HG03469 (cell line): ENCODE measurements at regions not wholly inside any gene's neighbourhood (a gene's known extent, or its start where the extent isn't known, plus 50 kb on each side); places are given as distances from the start of the nearest gene placed in this dataset.

Experiments used
- ATAC-seq: cut with Tn5 transposase; IDR thresholded peaks from one replicate; pipeline ENCODE4 v1.9.1; 2021; ENCODE audit warnings: mild to moderate bottlenecking, moderate library complexity, moderate number of reproducible peaks; ENCODE audit not compliant: unreplicated experiment

DNA sequence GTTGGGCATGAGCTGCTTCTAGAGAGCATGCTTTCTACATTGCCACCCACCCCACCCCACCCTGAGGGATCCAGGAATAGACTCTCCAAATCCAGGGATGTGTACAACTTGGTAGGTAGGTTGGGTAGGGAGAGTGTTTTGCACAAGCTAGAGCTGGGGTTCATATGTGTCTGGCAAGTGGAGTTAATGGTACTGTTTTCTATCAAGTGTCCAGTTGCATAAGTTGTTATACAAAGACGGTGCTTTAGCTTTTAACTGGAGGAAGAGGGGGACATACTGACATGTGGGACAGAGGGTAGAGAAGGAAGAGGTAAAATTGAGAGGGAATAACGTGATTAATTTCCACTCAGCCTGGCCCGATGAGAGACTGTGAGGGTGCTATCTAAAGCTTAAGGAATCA, 51.0 kb upstream of the TNC start:
- no peak for ATAC-seq

DNA sequence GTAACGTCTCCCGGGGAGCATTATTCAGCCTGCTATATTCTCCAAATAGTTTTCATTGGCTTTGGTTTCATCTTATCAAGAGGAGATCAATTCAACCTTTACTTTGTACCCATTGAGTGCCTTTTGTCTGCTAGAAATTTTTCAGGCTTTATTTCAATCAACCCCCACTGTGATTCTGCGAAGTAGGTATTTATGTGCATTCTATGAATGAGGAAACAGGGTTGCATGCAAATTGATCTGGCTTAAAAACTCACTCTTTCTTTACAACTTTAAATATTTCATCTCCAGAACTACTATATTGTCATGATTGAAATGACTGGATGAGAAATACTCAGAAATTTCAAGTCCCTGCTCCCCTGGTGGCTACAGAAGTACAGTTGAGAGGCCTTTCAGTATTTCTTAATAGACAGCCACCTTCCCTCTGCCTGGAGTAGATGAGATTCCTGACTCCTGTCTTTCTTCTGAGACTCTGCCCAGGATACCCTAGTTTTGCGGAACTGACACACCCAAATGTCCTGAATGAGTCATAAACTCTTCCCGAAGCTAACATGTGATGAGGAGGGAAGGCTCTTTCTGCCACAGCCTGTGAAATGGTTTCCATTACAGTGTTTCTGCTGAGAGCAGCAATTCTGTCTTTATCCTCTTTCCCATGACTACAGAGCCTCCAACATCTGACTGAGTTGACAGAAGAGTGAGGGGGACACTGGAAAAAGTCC, 52.6 kb upstream of the TNC start:
- ATAC-seq, result no peak

DNA sequence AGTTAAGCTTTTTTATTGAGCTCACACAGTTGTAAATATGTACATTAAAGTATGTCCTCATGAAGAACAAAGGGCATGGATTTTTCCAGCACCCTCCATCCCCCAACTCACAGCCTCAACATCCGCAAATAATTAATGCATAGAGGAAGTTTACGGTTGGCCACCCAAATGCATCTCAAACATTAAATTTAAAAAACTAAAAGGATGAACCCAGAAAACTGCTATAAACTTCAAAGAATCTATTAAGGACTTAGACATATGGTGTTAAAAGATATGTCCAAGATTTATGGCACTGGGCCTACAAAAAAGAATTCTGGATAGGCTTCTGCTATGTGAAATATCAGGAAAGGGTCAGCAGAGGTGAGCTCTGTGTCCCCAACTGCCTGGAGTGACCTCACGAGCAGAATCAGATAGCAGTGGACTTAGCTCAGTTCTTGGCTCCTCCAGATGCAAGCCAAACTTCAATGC, 54.0 kb upstream of the TNC start:
- no peak for ATAC-seq

DNA sequence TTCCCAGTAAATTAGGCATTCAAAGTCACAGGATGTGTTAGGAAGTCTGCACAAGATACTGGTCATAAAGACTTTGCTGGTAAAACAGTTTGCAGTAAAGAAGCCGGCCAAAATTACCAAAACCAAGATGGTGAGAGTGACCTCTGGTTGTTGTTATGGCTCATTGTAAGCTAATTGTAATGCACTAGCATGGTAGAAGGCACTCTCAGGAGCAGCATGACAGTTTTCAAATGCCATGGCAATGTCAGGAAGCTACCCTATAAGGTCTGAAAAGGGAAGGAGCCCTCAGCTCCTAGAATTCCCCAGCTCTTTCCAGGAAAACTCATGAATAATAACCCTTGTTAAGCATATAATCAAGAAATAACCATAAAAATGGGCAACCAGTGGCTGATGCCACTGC, 64.3 kb upstream of the TNC start:
- ATAC-seq, result no peak

DNA sequence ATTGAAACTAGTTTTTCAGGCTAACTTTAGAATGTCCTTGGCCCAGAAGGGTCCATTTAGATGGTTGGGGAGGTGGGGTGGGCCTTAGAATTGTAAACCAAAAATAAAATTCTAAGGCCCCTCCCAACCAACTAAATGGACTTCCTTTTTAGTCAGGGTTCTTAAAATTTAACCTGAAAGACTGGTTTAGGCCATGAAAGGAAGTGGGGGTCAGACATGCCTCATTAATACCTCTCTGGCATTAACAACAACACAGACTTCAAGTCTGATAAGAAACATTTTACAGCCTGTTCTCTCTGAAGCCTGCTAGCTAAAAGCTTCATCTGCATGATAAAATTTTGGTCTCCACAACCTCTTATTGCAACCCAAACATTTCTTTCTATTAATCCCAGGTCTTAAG, 65.5 kb upstream of the TNC start:
- ATAC-seq, result no peak

DNA sequence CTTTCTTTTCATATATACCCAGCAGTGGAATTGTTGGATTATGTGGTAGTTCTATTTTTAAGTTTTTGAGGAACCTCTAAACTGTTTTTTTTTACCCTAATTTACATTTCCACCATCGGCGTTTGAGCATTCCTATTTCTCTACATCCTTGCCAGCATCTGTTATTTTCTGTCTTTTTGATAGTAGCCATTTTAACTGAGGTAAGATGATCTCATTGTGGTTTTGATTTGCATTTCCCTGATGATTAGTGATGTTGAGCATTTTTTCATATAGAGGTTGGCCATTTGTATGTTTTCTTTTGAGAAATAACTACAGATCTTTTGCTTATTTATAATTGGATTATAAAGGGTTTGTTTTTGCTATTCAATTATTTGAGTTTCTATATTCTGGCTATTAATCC, 71.7 kb upstream of the TNC start:
- ATAC-seq, result no peak

DNA sequence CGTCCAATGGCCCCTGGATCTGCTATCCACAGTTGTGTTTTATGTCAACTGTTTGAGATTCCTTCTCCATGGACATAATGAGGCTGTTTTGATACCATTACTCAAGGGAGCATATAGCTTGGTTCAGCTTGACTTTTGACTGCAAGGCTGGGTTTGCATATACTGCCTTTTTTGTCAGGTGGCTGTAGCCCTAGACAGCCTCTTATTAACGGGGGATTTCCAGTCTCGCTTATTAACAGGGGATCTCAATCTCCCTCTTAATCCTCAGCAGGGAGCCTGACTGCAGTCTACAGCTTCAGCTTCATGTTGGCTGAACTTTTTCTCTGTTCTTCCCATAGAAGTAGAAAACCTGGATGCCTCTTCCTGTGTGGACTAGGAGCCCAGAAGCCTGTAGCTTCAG, 73.7 kb upstream of the TNC start:
- no peak for ATAC-seq

DNA sequence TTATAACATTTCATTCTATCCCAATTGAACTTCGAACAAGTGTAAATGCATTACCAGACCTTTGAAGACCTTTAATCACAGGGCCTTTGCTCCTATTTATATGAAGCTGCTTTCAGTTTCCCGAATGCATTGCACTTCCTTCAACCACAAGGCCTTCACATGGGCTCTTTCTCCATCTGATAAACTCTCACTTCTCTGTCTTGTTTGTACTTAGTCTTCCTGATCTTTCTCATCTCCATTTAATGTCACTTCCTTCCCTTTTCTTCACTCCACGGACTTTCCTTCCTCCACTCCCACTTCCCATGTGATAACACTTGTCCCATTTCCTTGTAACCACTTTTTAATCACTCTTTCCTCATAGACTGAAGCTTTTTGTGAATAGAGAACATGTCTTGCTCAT, 74.3 kb upstream of the TNC start:
- no peak for ATAC-seq

DNA sequence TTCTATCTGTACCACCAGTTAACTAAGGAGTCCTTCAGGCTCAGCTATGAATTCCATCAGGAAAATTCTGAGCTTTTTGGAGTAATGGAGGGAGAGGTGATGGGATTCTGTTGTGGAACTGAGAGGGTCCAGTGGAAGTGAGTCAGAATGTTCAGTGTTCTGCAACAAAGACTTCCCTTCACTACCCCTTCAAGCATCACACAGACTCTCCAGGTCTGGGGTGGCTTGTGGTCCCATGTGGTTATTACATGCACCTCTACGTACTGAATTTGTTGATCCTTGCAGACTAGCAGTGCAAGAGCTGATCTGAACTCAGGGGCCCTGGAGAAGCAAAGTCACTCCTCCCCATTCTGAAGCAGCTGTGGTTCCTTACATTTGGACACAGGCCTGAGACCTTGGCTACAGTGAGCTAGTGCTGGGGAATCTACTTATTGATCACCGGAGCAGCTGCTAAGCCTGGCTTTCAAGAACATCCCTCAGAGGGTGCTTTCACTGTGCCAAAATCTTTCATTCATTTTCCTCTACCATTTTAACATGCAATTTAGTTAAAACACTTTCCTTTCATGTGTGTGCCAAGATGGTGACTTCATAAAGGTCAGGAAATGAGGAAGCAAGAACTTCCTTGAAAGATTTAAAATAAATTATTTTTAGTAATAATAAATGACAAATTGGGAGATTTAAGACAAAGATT, 75.0 kb upstream of the TNC start:
- peak; percentile 73 for ATAC-seq

DNA sequence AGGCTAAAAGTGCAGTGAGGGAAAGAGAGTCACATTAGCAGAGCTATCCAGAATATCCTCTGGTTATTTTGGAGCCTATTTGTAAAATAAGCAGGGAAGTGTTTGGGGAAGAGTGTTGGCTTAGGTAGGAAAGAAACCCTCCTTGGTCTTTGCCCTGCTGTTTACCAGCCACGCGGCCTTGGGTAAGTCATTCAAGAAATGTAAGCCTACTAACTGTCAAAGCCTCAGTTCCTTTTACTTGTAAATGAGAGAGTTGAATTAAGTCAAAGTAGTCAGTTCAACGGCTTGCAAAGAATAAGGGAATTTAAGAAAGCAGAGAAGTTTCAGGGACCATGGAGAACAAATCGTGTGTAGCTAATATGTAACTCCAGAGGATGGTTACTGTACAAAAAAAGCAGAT, 75.8 kb upstream of the TNC start:
- no peak for ATAC-seq

DNA sequence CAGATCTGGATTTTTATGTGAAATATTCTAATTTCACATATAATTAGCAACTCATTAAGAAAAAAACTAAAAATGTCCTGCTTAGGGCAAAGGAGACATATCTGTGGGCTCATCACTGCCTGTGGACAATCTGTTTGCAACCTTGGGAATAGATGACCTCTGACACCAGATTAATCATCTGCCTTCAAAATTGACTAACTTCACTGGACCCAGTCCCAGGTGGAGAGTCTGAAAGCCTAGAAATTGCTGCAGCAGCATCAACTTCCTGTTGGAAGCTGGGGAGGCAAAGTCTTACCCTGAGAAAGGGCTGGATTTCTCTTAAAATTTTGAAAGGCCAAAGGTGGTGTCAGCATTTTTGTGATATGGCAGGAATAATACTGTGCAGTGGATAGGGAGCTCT, 76.3 kb upstream of the TNC start:
- no peak for ATAC-seq

DNA sequence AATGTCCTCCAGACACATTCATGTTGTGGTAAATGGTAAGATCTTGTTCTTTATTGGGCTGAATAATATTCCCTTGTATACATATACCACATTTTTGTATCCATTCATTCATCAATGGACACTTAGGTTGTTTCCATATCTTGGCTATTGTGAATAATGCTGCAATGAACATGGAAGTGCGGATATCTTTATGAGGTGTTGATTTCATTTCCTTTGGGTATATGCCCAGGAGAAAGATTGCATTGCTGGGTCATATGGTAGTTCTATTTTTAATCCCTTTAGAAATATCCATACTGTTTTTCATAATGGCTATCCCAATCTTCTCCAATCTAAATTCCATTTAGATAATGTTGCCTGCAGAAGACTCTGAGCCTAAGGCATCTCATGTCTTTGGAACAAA, 78.0 kb upstream of the TNC start:
- no peak for ATAC-seq

DNA sequence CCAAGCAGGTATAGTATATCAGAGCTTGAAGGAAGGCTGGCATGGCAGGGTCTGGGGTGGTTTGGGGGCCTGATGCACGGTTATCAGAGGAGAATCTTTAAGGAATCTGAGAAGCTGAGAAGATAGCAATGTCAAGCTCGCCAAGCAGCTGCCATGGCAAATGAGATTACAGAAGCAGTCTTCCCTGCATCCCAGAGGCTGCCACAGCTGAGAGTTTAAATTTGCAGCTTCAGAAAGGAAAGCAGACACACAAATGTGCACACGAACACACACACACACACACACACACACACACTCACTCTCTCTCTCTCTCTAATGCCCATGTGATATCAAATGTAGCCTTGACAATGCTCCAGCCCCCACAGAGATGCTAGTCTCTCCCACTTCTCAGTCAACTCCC, 79.0 kb upstream of the TNC start:
- ATAC-seq, result no peak

DNA sequence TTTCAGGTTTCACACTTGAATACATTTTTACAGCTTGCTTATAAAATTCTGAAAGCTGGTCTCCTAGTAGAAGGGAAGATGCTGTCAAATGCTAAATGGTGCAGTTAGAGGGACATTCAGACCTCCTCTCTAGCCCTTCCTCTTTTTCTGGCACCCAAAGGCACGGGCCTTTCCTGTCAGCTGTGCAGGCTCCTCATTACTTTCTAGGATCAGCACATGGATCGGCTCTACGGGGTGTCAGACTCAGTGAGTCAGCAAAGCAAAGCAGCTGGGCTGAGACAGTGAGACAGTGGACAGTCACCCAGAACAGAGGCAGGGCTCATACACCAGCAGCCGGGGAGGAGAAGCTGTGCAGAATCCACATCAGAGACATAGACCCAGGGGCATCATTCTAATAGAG, 80.0 kb upstream of the TNC start:
- no peak for ATAC-seq

DNA sequence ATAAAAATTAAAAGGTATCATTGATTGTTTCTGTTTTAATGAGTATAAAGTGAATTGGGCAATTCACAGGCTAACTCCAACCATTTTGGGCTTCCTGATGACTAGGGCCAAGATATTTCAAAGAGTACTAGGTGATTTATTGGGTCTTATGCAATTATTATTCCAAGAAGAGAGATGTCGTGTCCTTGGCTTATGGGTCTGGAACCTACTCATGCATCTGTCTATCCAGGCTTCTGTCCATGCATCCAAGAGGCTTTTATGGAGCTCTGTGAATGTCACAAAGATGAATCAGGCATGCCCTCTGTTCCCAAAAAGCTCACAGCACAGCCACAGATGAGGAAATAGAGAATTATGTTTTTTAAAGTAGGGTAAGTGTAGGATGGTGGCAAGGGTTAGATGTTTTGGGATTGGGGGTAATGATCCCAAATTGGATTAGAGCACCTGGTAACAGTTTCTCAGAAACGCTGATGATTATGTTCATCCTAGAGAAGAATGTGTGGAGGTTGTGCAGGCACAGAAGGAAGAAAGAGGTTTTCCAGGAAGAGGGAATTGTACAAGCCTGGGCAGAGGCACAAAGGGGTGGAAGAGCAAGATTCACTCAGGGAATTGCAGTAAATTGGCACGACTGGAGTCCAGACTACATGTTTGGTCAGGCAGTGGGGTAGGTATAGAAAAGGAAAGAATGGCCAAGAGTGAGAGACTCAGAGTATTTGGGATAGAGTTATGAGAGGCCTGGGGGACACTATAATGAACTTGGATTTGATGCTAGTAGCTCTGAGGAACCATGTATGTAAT, 83.0 kb upstream of the TNC start:
- ATAC-seq, result no peak

DNA sequence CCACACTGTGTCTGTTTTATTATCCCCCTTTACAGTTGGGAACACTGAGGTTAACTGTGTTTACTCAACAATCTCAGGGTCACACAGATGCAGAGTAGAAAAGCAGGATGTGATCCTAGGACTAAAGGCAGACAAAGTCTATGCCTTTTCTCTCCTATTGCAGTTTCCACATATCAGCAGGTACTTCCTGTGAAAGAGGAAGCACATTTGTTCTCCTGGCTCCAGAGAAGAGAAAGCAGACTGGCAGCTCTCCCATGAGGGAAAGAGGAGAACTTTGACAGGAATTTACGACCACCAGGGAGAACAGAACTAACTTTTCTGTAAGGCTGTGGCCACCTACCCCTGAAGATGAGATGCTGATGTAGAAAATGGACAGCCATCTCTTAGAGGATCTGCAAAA, 84.2 kb upstream of the TNC start:
- no peak for ATAC-seq

DNA sequence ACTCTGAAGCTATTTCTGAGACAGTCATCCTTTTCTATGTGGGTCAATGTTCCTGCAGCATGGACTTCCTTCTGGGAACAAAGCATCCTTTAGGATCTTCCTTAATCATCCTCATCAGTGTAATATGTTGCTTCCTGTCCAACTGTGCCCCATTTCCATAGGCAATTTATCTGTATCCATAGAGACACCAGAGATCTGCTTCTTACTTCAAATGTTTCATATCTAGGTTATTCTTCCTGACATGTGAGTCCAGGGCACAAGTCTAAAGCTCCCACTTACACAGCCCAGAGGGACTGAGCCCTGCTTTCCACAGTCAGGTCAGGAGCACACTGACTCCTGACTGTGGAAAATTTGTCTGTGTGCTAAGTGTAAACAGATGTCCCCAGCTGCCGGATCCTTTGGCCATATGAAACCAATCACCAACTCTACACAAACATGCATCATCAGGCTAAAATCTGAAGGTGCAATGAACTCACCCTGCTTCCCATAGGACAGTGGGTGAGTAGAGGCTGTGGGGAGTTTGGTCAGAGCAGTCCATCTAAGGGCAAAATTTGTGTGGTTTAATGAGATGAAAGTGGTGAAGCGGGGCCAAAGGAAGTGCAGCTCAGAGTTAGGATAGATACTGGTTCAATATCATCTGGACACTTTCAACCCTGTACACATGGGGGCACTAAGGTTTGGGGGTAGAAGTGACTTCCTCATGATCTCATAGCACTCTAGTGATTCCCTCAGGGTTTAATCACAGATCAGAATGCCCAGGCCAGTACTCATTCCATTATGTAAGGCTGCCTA, 85.2 kb upstream of the TNC start:
- no peak for ATAC-seq

DNA sequence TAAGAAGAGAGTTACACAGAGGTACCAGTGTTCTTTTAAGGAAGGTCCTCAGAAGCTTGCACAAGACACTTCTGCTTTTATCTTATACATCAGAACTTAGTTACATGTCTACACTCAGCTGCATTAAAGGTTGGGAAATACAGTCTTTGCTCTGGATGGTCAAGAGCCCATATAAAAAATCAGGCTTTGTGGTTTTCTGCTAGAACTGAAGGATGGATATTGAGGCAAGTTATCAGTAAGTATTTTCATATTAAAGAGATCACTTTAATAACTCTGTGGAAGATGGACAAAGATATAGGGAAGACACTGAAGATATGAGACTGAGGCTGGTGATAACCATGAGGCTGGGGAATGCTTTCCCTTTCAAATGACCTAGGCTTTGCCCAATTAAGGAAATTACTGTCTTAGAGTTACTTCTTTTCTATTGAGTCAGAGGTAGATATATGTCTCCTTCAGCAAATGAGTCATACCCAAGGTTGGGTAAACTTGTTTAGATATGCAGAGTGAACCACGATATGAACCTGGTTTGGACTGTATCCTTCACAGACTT, 87.0 kb upstream of the TNC start:
- ATAC-seq, result peak; percentile 50

DNA sequence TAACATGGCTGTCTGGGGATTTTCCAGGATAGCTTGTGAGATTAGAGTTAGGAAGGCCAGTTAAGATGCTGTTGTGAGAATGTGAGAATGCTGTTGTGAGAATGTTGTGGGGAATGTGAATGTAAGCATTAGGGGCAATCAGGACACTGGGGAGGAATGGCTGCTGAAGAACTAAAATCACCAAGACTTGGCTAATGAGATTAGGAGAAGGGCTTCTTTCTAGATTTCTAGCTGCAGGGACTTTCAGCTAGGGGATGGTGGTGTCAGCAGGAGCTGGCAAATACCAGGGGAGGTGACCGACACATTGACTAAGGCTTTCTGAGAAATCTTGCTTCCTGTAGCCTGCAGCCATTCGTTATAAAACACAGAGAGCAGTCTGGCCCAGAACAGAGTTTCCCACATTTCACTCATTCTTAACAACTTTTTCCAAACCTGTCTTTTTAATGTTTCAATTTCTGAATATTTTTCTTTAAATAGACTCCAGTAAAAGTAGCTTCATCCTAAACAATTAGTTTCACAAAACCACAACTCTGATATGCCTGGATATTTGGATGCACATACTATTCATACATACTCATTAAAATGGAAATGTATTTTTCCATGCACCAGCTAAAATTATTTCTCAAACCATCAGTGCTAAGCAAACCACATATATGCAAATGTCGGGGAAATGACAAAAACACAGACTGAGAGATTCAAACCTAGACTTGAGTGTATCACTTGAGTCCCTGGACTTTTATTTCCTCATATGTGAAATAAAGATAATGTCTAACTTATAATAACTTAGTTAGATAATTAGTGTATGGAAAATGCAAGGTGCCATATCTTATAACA, 89.3 kb upstream of the TNC start:
- ATAC-seq, result peak; percentile 20

DNA sequence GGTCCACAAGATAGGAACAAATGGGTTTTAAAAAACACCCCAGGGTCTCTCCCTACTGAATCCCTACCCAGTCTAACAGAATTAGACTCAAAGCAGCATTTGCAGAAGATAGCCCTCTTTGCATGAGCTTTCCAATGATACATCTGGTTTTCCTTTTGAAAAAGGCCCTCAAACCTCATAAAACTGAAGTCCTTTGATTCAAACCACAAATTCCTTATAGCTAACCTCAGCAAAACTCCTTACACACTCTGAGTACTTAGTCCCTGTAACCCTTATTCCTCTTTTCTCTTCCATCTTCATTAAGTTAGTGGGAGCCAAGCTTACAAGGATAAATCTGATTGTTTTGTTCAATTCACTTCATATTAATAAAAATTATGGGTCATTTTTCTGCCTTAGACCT, 90.5 kb upstream of the TNC start:
- ATAC-seq, result no peak
